ENCODE measurements at regions not wholly inside any gene's neighbourhood (a gene's known extent, or its start where the extent isn't known, plus 50 kb on each side); places are given as distances from the start of the nearest gene placed in this dataset.
A peak's percentile ranks its signal among the peaks of the same experiment; 100 is the strongest.
"Not testable (repeated sequence)": the region's sequence is repeated elsewhere in the genome, so short reads cannot be mapped to it uniquely, and the experiment has no call there.

DNA sequence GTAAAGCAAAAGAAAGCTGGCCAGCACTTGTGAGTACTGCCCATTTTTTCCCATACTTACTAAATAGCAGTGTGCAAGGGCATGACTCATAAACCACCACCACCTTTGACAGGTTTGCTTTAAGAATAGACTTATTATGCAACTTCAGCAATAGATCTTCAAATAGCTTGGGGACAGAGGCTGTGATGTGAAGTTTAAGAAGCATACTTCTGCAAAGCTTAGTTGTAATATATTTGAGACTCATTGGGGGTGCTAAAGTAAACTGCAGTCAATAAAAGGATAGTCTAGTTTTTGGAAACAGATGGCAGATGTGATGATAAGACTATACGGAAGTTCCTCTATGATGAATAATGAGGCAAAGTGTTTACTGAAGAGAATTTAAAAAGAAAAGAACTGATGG is 210.0 kb downstream of the PLA2G4A start:
- no peak for DNase-seq (ENCODE audit: low read depth in 3 of 3, low spot score in 2 of 3)

DNA sequence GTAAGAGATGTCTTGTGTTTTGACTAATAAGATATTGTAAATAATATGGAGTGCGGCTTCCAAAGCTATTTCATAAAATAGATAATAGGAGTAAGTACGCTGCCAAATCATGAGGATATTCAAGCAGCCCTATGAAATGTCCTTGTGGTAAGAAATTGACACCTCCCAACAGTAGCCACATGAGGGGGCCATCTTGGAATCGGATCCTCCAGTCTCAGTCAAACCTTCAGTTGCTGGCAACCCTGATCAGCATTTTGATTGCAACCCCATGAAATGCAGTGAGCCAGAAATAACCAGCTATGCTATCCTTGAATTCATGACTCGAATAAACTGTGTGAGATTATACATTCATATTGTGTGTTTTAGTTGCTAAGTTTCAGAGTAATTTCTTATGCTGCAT is 212.4 kb downstream of the PLA2G4A start:
- DNase-seq (ENCODE audit: low read depth in 3 of 3, low spot score in 2 of 3): no peak

DNA sequence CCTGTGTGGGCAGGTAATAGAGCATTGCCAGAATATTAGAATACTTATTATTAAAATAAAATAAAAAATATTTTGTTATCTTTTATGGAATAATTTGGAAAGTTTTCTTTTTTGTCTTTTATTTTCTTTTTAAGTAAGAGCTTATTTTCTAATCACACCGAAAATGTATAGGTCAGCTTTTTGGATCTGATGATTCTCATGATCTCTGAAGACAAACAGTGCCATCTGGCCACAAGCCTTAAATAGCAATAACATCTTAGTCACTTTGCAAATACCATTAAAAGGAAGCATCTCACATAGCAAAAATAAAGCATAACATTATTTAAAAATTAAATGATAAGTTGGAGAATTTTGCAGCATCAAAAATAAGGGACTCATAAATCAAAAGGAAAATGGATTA is 213.8 kb downstream of the PLA2G4A start:
- DNase-seq (ENCODE audit: low read depth in 3 of 3, low spot score in 2 of 3): no peak

DNA sequence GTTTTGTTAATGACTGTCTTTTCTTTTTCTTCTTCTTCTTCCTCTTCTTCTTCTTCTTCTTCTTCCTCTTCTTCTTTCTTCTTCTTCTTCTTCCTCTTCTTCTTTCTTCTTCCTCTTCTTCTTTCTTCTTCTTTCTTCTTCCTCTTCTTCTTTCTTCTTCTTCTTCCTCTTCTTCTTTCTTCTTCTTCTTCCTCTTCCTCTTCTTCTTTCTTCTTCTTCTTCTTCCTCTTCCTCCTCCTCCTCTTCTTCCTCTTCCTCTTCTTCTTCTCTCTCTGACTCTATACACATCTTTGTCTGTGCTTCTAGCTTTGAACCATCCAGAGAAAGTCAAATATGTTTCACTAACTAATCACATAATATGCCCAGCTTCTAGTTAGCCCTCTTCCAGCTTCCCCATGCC is 214.7 kb downstream of the PLA2G4A start:
- not testable (repeated sequence) for DNase-seq (ENCODE audit: low read depth in 3 of 3, low spot score in 2 of 3)

DNA sequence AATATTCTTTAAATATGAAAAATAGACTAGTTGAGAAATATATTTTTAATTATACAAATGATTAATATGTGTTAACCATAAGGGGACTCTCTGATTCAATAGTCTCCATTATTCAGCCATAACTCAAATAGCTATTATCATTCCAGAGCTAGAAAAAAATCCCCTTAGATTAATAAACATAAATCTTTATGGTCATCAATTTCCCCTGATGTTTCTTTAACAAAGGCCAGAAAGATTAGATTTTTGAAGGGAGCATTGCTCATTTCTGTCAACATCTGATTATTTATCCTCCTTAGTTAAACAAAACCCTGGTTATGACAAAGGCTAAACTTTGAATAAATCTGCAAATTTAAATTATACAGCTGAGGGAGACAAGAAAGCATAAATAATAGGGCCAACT is 215.7 kb downstream of the PLA2G4A start:
- no peak for DNase-seq (ENCODE audit: low read depth in 3 of 3, low spot score in 2 of 3)

DNA sequence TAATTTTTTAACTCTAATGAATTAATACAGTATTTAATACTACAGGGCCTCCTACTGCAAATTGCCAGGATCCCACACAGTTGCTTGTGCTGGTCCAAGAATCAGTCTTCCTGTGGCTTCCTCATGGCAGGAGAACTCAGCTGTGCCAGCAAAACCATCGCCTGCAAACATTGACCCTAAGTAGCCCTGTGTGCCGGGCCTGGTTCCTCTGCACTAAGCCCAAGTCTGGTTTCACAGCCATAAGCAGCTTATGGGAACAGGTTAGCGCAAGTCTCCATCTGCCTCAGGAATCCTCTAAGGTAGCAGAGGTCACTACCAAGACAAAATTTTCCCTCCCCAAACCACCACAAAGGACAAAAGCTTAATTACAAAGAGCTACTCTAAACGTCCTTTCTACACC is 216.6 kb downstream of the PLA2G4A start:
- DNase-seq (ENCODE audit: low read depth in 3 of 3, low spot score in 2 of 3): no peak

DNA sequence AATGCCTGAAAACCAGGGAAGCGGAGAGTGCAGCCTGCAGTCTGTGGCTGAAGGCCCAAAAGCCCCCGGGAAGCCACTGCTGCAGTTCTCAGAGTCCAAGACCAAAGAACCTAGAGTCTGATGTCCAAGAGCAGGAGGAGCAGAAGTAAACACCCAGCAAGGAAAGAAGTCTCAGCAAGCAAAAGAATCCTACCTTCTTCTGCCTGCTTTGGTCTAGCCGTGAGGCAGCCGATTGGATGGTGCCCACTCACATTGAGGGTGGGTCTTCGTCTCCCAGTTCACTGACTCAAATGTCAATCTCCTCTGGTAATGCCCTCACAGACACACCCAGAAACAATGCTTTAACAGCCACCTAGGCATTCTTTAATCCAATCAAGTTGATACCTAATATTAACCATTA is 217.5 kb downstream of the PLA2G4A start:
- no peak for DNase-seq (ENCODE audit: low read depth in 3 of 3, low spot score in 2 of 3)

DNA sequence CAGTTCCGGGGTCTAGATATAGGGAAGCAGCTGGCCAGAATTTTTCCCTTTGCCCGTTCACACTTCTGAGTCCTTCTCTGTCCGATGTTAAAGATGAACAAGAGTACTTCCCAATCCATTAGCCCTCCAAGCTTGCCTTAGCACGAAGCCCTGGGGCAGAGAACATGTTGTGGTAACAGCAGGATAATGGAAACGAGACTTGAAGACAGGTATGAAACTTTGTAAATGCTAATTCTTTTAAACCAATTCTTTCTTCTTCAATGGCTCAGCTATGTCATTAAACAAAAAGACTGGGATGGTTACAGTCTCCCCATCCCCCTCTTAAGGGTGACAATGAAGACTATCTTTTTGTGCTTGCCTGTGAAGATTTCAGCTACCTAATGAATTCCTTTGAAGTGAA is 218.5 kb downstream of the PLA2G4A start:
- DNase-seq (ENCODE audit: low read depth in 3 of 3, low spot score in 2 of 3): no peak

DNA sequence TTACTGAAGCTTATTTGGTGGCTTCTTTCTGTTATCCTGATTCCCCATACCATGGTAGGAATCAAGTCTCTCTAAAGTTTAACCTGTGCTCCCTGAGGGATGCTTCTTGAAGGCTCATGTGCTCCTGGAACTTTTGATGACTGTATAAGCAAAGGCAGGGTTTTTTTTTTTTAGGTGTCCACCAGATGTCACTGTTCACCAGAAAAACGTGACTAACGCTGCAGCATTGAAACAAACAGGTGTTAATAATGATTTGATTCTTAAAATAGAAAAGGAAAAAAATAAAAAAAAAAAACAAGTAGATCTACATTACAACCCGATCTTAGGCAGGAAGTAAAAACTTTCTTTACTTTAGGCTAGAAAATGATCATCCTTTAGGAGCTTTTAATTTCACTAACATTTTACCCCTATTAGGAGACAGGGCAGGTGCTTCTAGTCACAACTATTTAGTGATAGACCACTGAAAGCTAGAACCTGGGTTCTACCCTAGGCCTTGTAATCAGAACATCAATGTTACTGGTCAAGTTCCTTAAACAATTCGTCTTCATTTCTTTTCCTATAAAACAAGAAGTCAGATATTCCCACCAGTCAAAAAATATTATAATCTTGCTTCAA is 223.0 kb downstream of the PLA2G4A start:
- DNase-seq (ENCODE audit: low read depth in 3 of 3, low spot score in 2 of 3): peak; percentile 14 to 33 (median 23)

DNA sequence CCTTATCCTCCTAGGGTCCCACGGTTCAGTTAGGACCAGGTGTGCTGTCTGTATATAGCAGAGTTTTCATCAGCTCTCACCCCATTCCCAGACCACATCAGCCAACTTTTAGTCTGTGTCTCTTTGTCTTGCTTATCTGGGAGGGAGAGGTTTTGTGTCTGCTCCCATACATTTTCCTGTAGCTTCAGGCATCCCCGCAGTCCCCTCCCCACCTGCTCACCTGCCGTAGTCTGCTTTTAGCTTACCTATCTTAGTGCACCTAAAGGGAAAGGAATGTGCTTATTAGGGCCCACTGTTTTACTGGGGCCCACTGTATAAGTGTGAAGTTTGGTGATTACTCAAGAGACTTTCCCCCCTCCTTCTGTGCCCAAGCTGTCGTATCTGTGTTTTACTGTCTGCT is 225.1 kb downstream of the PLA2G4A start:
- no peak for DNase-seq (ENCODE audit: low read depth in 3 of 3, low spot score in 2 of 3)

DNA sequence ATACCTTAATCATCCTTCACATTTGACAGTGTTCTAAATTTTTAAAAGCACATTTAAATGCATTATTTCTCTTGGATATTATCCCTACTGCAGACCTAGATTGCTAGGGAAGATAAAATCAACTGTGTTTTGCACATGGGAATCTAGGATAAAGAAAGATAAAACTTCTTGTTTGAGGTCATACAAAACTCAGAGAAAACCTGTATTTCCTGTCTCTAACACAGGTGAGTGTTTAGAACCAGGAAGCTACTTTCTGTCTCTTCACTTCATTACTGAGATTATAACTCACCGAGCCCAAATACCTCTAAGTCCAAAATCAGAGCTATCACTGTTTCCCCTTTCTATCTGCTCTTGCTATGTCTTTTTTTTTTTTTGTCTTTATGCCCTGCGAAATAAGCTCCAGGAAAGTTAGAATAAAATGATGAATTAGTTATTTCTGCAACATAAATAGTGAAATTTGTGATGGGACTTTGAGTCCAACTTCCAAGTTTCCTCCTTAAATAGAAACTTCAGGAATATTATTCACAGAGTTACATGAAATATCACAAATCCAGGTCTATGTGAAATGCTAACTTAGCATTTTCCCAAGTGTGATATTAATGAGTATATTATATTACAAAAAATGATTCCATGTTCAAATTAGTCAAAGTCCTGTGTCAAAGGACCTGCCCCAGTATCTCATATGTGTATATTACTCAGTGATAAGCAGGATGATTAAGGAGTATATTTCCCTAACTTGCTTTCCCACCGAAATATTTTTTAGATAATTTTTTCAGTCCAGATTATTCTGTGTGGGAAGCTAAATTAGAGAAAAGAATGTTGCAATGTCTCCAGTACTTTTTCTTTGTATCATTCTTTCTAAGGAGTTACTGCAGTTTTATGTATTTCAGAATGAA is 226.4 kb downstream of the PLA2G4A start:
- DNase-seq (ENCODE audit: low read depth in 3 of 3, low spot score in 2 of 3): no peak

DNA sequence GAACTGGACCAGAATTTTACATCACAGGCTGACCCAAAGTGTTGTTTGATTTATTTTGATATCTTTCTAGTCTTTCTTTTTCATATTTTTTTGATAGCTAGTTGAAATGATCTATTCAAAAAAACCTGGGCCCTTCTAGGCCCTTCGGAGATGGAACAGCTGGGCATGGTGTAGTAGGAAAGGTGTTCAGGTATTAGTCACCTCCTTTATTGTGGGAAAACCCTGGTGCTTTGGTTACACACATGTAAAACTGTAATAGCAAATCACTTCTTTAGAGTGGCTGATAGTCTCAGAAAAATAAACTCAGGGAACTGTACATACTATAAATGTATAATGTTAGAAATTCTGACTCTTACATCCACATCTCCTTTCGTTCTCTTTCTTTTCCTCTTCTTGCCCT is 234.5 kb downstream of the PLA2G4A start:
- DNase-seq (ENCODE audit: low read depth in 3 of 3, low spot score in 2 of 3): no peak

DNA sequence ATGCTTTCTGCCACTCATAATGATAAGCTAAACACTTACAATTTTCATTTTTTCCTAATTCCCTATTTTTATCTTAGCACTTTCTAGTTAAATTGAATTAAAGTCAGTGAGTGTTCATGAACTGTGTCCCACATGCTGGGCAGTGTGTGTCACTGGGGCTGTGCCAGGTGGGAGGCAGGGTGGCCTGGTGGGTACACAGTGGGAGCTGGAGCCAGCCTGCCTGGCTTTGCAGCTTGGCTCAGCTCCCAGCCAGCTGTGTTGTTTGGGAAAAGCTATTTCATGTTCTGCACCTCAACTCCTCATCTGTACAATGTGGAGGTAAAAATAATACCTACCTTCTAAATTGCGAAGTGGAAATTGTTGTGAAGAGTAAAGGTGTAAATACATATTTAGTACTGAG is 238.4 kb downstream of the PLA2G4A start:
- no peak for DNase-seq (ENCODE audit: low read depth in 3 of 3, low spot score in 2 of 3)

DNA sequence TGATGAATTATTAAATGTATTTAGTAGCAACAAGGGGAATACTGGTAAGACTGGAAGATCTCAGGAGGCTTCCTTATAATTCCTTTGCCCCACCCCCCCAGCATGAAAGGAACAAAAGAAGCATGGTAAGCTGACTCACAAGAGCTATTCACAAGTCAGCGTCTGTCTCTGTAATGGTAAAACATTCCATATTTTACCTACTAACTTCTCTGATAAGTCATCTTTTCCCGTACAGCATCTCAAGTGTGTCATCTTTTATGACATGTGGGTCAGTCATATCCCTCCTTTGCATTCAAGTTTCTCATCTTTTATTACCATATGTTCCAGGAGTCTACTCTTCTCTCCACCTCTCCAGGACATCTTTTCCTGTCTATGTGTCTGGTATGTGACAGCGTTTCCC is 241.3 kb downstream of the PLA2G4A start:
- no peak for DNase-seq (ENCODE audit: low read depth in 3 of 3, low spot score in 2 of 3)

DNA sequence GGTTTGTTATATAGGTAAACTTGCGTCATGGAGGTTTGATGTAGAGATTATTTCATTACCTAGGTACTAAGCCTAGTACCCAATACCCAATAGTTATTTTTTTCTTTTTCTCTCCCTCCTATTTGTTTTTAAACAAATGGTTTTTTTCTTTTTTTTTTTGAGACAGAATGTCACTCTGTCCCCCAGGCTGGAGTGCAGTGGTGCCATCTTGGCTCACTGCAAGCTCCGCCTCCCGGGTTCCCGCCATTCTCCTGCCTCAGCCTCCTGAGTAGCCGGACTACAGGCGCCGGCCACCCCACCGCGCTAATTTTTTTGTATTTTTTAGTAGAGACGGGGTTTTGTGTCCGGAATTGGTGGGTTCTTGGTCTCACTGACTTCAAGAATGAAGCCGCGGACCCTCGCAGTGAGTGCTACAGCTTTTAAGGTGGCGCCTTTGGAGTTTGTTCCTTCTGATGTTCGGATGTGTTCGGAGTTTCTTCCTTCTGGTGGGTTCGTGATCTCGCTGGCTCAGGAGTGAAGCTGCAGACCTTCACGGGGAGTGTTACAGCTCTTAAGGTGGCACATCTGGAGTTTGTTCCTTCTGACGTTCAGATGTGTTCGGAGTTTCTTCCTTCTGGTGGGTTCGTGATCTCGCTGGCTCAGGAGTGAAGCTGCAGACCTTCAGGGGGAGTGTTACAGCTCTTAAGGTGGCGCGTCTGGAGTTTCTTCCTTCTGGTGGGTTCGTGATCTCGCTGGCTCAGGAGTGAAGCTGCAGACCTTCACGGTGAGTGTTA is 243.7 kb downstream of the PLA2G4A start:
- DNase-seq (ENCODE audit: low read depth in 3 of 3, low spot score in 2 of 3): not testable (repeated sequence)

DNA sequence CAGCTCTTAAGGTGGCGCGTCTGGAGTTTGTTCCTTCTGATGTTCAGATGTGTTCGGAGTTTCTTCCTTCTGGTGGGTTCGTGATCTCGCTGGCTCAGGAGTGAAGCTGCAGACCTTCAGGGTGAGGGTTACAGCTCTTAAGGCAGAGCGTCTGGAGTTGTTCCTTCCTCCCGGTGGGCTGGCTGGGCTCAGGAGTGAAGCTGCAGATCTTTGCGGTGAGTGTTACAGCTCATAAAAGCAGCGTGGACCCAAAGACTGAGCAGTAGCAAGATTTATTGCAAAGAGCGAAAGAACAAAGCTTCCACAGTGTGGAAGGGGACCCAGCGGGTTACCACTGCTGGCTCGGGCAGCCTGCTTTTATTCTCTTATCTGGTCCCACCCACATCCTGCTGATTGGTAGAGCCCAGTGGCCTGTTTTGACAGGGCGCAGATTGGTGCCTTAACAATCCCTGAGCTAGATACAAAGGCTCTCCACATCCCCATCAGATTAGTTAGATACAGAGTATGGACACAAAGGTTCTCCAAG is 244.3 kb downstream of the PLA2G4A start:
- not testable (repeated sequence) for DNase-seq (ENCODE audit: low read depth in 3 of 3, low spot score in 2 of 3)

DNA sequence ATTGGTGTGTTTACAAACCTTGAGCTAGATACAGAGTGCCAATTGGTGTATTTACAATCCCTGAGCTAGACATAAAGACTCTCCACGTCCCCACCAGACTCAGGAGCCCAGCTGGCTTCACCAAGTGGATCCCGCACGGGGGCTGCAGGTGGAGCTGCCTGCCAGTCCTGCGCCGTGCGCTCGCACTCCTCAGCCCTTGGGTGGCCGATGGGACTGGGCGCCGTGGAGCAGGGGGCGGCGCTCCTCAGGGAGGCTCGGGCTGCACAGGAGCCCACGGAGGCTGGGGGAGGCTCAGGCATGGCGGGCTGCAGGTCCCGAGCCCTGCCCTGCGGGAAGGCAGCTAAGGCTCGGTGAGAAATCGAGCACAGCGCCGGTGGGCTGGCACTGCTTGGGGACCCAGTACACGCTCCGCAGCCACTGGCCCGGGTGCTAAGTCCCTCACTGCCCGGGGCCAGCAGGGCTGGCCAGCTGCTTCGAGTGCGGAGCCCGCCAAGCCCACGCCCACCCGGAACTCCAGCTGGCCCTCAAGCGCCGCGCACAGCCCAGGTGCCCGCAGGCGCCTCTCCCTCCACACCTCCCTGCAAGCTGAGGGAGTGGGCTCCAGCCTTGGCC is 245.0 kb downstream of the PLA2G4A start:
- not testable (repeated sequence) for DNase-seq (ENCODE audit: low read depth in 3 of 3, low spot score in 2 of 3)

DNA sequence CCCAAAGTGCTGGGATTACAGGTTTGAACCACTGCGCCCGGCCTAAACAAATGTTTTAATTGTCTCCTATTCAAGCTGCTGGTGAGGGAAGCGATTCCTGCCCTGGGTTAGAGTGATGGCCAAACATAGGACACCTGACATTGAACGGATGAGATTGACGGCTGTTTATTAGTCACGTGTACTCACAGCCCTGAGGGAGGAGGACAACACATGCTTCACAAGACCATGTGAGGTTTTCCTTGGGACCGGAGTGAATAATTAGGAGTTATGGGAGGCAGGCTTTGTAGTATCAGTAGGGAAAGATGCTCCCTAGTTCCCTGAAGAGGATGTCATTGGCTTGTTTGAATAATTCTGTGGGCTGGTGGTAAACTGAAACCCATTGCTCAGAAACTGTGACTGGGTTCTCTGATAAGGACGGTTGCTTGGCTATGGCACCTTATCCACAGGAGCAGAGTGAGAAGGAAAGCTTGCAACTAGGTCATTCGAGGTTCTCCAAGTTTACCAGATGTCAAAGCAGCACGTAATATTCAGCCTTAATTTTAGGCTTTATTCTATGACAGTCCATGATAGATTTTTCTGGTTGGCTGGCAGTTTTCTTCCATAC is 245.8 kb downstream of the PLA2G4A start:
- no peak for DNase-seq (ENCODE audit: low read depth in 3 of 3, low spot score in 2 of 3)

DNA sequence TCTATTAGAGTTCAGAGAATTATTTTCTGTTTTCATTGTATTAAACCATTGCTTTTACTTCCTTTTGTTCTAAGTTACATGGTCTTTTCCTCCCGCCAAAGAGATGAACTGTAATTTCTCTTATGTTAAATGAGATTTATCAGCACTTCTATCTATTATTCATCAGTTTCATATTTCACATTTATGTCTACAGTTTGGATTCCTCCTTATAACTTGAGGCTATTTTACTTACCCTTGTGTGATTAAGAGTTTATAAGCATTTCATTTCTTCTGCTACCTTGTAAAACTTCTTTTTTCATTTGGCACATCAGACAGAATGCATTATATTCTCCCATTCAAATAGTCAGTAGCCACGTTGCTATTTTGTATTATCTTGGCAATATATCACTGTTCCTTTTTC is 248.2 kb downstream of the PLA2G4A start:
- DNase-seq (ENCODE audit: low read depth in 3 of 3, low spot score in 2 of 3): no peak

DNA sequence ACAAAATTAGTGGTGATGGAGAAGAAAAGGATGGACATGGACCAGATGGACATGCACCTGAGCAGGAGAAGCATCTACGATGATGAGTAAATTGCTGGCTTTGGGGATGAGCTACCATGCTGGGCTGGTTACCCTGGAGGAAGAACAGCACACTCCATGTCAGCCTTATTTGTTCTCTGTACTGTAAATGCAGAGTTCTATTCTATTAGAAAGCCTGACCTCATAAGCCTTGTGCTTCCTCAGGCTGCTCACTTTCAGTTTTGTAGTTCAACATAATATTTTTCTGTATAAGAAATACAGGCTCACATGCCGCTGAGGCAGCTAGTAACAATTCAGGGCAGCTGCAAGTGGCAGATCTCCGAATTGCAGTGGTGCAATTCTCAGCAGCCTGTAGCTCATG is 249.6 kb downstream of the PLA2G4A start:
- no peak for DNase-seq (ENCODE audit: low read depth in 3 of 3, low spot score in 2 of 3)

DNA sequence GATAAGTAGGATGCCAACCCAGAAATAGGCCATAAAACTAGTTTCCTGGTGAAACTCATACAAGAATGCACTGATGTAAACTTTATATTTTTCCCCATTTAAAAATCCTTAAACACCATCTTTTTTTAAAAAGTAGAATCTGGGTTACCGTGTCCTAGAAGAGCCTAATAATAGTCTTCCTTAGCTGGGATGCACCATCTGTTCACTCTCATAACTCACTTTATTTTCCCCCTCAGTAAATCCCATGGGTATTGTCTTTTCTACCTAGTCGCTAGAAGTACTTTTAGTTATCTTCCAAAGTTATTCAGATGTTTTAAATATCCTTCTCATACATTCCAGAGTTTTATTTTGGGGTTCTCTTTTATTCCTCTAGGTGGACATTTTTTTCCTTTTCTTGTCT is 250.2 kb downstream of the PLA2G4A start:
- no peak for DNase-seq (ENCODE audit: low read depth in 3 of 3, low spot score in 2 of 3)
